ENCODE measurements at regions not wholly inside any gene's neighbourhood (a gene's known extent, or its start where the extent isn't known, plus 50 kb on each side); places are given as distances from the start of the nearest gene placed in this dataset.

DNA sequence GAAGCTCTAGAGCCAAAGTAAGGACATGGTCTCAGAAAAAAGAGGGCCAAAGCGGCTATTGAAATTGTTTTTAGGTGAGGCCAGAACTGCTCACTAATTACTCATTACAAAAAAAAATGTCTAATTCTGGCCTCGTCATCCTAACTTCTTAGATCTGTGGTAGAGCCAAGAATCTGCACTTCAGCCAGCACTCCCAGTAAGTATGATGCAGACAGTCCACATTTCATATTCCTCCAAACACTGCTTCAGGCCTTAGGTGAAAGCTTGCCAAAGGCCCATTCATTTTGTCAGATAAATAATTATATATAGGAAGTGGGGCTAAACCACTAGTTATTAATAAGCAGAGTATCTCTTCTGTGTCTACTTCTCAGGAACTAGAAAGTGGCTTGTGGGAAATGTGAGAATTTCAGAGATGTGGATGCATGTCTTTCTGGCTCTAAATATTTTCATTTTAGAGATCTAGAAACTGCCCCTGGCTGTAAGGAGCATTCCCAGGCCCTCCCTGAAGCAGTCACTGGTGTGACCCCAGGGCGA is 554.0 kb downstream of the TLE4 start:
- Mint-ChIP-seq H3K27ac (no peak overlapping the region), H3K4me1 (no peaks in the 10 kb centered on the region), H3K36me3 (no peaks in the 10 kb centered on the region), H3K9me3 (no peaks in the 10 kb centered on the region), H3K4me3 (no peak overlapping the region)
- ATAC-seq (no peak), DNase-seq (ENCODE audit: low spot score in 2 of 2) (no peak)

DNA sequence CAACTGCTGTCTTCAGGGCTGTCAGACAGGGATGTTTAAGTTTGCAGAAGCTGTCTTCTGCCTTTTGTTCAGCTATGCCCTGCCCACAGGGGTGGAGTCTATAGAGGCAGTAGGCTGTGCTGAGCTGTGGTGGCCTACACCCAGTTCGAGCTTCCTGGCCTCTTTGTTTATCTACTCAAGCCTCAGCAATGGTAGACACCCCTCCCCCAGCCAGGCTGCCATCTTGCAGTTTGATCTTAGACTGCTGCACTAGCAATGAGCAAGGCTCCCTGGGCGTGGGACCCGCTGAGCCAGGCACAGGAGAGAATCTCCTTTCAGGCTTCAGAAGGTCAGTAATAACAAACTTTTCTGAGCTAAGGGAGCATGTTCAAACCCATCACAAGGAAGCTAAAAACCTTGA is 545.3 kb downstream of the TLE4 start:
- Mint-ChIP-seq H3K4me3 (no peak overlapping the region), H3K36me3 (no peaks in the 10 kb centered on the region), H3K27ac (no peak overlapping the region), H3K4me1 (no peaks in the 10 kb centered on the region), H3K9me3 (no peaks in the 10 kb centered on the region)
- DNase-seq (ENCODE audit: low spot score in 2 of 2) (no peak), ATAC-seq (no peak)

DNA sequence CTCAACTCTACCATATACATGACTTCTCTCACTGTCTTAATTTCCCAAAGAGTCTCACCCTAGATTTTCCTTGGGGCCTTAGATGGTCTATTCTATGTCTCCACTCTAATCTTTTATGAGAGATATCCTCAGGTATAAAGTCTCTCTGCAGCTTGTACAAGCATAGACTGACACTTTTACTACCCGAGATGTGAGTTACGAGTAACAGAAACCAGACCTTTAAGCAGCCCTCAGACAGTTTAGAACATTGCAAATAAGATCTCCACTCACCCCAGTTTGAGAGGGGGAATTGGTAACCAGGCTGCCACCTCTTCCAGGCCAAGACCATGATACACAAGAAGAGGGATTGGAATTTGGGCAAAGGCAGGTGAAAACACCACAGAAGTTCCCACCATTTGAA is 542.5 kb downstream of the TLE4 start:
- no peaks in the 10 kb centered on the region for H3K36me3 Mint-ChIP-seq
- H3K9me3 Mint-ChIP-seq: no peaks in the 10 kb centered on the region
- H3K4me3 Mint-ChIP-seq: no peak overlapping the region
- ATAC-seq: no peak
- no peak for DNase-seq (ENCODE audit: low spot score in 2 of 2)
- no peaks in the 10 kb centered on the region for H3K4me1 Mint-ChIP-seq
- H3K27ac Mint-ChIP-seq: no peak overlapping the region

DNA sequence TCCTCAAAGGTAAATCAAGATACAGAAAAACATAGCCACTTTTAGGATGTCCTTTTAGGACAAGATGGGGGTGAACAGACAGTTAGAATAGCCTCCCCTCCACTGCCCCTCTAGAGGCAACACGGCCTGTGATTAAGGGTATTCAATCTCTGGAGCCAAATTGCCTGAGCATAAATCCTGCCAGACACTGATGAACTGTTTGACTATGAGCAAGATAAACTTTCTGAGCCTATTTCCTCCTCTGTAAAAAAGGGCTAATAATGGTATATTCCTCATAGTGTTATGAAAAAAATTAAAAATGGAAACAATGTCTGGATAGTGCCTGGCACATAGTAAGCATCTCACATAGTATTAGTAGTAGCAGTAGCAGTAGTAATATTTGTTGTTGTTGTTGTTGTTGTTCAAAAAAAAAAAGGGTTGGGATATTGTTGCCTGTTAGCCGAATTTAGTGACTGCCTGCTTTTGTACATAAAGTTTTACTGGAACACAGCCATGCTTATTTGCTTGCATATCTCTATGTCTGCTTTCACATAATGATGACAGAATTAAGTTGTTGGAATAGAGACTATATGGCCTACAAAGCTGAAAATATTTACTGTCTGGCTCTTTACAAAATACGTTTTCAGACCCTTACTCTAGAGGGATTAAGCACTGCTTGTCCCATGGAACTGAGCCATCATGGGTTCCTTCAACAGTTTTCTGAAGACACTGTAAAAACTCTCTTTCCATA is 536.3 kb downstream of the TLE4 start:
- no peaks in the 10 kb centered on the region for H3K4me1 Mint-ChIP-seq
- no peak overlapping the region for H3K27ac Mint-ChIP-seq
- ATAC-seq (no peak), DNase-seq (ENCODE audit: low spot score in 2 of 2) (no peak)
- no peaks in the 10 kb centered on the region for H3K9me3 Mint-ChIP-seq
- no peaks in the 10 kb centered on the region for H3K36me3 Mint-ChIP-seq
- no peak overlapping the region for H3K4me3 Mint-ChIP-seq

DNA sequence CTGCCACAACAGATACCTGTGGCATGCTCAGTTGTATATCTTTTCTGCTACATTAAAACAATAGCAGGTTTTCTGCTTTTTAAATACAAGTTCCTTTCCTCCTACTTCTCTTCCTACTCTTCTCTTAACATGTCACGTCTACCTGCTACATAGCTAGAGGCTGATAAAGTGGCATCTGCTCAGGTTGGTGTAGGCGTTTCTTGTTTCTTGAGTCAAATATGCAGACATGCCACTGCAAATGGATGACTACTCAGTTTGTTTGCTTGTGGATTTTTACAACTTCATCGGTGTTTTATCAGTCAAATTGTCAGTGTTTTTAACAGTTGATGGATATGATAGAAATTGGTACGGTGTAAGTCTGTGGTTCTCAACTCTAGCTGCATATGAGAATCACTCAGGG is 525.7 kb downstream of the TLE4 start:
- H3K4me1 Mint-ChIP-seq: no peaks in the 10 kb centered on the region
- H3K27ac Mint-ChIP-seq: no peak overlapping the region
- DNase-seq (ENCODE audit: low spot score in 2 of 2): no peak
- H3K4me3 Mint-ChIP-seq: no peak overlapping the region
- ATAC-seq: no peak
- no peaks in the 10 kb centered on the region for H3K9me3 Mint-ChIP-seq
- no peaks in the 10 kb centered on the region for H3K36me3 Mint-ChIP-seq

DNA sequence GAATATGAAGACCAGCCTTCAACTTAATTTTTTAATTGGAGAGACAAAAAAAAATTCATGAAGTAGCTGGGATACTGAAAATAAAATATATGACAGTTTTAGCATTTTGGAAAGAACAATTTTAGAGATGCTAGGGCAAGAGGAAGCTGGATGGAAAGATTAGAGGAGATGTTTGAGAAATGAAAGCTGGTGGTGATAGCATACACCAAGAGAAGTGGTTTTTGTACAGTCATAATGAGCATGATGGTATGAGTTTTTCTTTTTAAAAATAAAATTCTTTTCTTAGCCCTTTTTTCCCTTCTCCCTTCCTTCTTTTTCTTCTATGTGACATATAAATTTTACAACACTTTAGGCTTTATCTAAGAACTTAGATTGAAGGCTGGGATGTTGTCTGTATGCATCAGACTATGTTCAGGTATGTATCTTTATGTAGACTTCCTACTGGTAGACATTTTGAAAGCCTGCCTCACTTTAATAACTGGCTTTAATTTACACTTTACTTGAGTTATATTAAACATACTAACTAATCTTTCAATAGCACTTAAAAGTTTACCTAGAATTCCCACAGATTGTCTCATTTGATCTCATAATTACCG is 522.5 kb downstream of the TLE4 start:
- H3K4me3 Mint-ChIP-seq: no peak overlapping the region
- no peak overlapping the region for H3K27ac Mint-ChIP-seq
- DNase-seq (ENCODE audit: low spot score in 2 of 2): no peak
- H3K4me1 Mint-ChIP-seq: no peaks in the 10 kb centered on the region
- no peak for ATAC-seq
- H3K9me3 Mint-ChIP-seq: no peaks in the 10 kb centered on the region
- H3K36me3 Mint-ChIP-seq: no peaks in the 10 kb centered on the region

DNA sequence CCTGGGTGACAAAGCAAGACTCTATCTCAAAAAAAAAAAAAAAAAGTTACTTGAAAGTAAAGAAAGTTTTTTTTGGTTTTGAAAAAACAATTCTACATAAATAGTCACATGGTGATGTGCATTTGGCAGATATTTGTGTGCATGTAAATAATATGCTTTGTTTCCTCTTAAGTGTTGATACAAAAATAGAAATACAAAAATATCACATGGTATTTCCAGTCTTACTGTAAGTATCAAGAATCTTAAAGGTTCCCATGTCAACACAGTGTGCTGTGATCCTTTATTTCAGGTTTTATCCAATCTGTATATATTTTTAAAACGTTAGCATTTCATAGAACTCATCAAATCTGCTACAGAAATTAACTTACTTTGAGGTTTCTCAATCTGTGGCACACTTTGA is 521.9 kb downstream of the TLE4 start:
- Mint-ChIP-seq H3K9me3 (no peaks in the 10 kb centered on the region), H3K27ac (no peak overlapping the region), H3K36me3 (no peaks in the 10 kb centered on the region), H3K4me3 (no peak overlapping the region), H3K4me1 (no peaks in the 10 kb centered on the region)
- DNase-seq (ENCODE audit: low spot score in 2 of 2) (no peak), ATAC-seq (no peak)

DNA sequence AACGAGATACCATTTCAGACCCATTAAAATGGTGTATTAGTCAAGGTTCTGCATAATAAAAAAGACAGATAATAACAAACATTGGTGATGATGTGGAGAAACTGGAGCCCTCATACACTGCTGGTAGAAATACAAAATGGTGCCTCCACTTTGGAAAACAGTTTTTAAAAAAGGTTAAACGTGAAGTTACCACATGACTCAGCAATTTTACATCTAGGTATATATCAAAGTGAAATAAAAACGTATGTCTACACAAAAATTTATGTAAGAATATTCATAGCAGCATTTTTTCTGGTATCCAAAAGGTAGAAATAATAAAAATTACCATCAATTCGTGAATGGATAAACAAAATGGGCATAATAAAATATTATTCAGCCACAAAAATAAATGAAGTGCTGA is 519.8 kb downstream of the TLE4 start:
- ATAC-seq: no peak
- Mint-ChIP-seq H3K36me3 (no peaks in the 10 kb centered on the region), H3K9me3 (no peaks in the 10 kb centered on the region), H3K27ac (no peak overlapping the region), H3K4me3 (no peak overlapping the region), H3K4me1 (no peaks in the 10 kb centered on the region)
- DNase-seq (ENCODE audit: low spot score in 2 of 2): no peak

DNA sequence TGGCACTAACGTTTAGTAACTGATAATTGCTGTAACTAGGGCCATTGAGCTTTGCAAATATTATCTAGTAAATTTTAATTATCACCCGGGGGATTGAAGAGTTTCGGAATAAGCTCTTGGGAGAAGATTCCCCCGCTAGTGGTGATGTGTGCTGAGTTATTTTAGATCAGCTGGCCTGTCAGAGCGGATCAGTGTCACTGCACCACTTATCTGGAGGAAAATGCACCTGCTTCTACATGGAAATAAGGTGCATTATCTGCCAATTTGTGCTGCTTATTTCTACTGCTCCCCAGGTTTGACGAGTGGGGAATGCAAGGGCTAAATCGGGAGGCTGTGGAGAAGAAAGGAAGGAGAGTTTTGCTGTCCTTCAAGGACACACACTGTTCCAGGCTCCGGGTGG is 518.6 kb downstream of the TLE4 start:
- H3K4me1 Mint-ChIP-seq: no peaks in the 10 kb centered on the region
- DNase-seq (ENCODE audit: low spot score in 2 of 2) (no peak), ATAC-seq (no peak)
- H3K9me3 Mint-ChIP-seq: no peaks in the 10 kb centered on the region
- H3K36me3 Mint-ChIP-seq: no peaks in the 10 kb centered on the region
- no peak overlapping the region for H3K4me3 Mint-ChIP-seq
- no peak overlapping the region for H3K27ac Mint-ChIP-seq

DNA sequence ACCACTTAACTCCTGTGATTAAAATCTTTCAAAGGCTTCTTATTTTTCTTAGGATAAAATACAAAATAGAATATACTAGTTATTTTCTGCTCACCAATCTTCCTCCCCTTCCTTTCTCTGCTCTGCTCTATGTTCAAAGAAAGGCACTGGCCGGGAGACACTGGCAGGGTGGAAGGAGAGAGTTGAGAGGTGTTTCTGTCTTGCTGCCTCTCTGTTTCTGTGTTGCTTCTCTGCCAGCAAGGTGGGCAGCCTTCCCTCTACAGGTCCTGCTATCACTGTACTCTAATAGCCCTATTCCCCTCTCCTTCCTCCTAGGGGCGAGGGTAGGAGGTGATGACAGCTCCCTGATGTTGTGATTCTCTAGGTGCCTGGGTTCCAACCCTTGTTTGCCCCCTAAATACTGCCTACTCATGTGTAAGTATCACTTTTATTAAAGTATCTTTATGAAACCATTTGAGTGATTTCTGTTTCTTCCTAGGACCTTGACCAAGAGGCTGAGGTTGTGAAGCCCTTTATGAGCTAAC is 515.1 kb downstream of the TLE4 start:
- Mint-ChIP-seq H3K4me3 (no peak overlapping the region), H3K9me3 (no peaks in the 10 kb centered on the region), H3K27ac (no peak overlapping the region), H3K36me3 (no peaks in the 10 kb centered on the region), H3K4me1 (no peaks in the 10 kb centered on the region)
- DNase-seq (ENCODE audit: low spot score in 2 of 2): no peak
- no peak for ATAC-seq

DNA sequence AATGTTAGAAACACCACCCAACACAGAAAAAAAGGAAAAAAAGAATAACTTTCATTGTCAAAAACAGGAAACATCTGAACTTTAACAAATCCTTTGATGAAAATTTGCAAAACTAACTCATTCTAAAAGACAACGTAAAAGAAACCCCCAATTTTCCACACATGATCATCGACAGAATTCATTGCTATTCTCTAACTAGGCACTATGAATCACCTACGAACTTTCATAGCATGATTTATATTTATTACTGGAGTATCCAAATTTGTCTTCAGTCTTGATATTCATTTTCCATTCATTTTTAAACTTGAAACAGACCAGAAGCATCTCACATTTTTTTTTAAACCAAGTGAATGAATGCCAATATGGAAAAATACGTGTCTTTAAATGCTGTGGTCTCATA is 514.6 kb downstream of the TLE4 start:
- no peaks in the 10 kb centered on the region for H3K36me3 Mint-ChIP-seq
- DNase-seq (ENCODE audit: low spot score in 2 of 2) (no peak), ATAC-seq (no peak)
- H3K27ac Mint-ChIP-seq: no peak overlapping the region
- H3K9me3 Mint-ChIP-seq: no peaks in the 10 kb centered on the region
- no peaks in the 10 kb centered on the region for H3K4me1 Mint-ChIP-seq
- no peak overlapping the region for H3K4me3 Mint-ChIP-seq

DNA sequence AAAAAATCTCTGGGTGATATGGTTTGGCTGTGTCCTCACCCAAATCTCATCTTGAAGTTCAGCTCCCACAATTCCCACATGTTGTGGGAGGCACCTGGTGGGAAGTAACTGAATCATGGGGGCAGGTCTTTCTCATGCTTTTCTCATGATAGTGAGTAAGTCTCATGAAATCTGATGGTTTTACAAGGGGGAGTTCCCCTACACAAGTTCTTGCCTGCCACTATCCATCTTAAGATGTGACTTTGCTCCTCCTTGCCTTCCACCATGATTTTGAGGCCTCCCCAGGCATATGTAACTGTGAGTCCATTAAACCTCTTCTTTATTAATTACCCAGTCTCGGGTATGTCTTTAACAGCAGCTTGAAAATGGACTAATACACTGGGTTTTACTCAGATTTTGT is 513.9 kb downstream of the TLE4 start:
- H3K9me3 Mint-ChIP-seq: no peaks in the 10 kb centered on the region
- H3K27ac Mint-ChIP-seq: no peak overlapping the region
- DNase-seq (ENCODE audit: low spot score in 2 of 2) (no peak), ATAC-seq (no peak)
- H3K4me3 Mint-ChIP-seq: no peak overlapping the region
- no peaks in the 10 kb centered on the region for H3K36me3 Mint-ChIP-seq
- H3K4me1 Mint-ChIP-seq: no peaks in the 10 kb centered on the region

DNA sequence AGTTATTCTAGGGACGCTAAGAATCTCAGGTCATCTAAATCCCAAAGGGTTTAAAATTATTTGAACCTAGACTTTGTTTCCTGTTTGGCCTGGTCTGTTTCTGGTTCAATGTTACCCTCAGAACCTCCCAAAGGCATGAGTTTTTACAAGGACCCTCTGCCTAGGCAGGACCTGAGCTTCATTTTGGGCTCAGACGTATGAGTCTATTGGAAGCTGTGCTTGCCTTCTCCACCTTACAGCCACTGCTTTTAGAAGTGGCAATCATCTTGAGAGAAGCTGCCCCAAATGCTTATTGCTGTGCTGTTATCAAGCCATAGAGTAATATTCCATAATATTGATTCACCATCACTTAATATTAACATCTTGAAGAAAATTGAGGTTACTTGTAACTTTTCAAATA is 510.4 kb downstream of the TLE4 start:
- H3K9me3 Mint-ChIP-seq: no peaks in the 10 kb centered on the region
- no peak for DNase-seq (ENCODE audit: low spot score in 2 of 2)
- no peak for ATAC-seq
- no peaks in the 10 kb centered on the region for H3K4me1 Mint-ChIP-seq
- no peak overlapping the region for H3K27ac Mint-ChIP-seq
- no peaks in the 10 kb centered on the region for H3K36me3 Mint-ChIP-seq
- H3K4me3 Mint-ChIP-seq: no peak overlapping the region

DNA sequence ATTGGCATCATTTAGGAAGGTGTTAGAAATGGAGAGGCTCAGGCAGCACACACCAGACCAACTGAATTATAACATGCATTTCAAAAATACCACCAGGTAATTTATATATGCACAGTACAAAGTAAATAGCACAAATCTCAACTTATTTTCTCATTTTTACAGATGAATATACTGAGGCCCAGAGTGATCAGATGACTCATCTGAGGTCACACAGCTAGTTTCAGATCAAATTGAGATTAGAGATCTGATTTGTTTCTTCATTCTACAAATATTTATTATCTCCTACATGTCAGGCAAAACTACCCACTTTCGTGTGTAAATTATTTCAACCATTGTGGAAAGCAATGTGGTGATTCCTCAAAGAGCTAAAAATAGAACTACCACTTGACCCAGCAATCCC is 507.1 kb downstream of the TLE4 start:
- DNase-seq (ENCODE audit: low spot score in 2 of 2) (no peak), ATAC-seq (no peak)
- H3K4me1 Mint-ChIP-seq: peaks cover 6% of the 10 kb centered on the region
- no peaks in the 10 kb centered on the region for H3K9me3 Mint-ChIP-seq
- H3K36me3 Mint-ChIP-seq: no peaks in the 10 kb centered on the region
- no peak overlapping the region for H3K4me3 Mint-ChIP-seq
- H3K27ac Mint-ChIP-seq: no peak overlapping the region

DNA sequence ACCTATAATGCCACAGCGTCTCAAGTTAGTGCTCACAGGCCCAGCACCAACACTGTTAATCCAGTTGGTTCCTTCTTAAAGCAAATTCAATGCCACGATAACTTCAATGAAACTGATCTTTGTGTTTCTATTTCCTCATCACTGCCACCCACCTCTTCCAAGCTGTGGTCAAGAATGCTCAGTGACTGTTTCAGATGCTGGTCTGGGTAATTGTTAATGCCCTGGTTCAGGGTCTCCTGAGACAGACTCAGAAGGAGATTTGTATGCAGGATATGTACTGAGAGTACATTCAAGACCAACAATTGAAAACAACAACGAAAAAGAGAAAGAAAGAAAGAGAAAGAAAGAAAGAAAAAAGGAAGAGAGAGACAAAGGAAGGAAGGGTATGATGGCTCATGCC is 505.3 kb downstream of the TLE4 start:
- no peak overlapping the region for H3K27ac Mint-ChIP-seq
- H3K36me3 Mint-ChIP-seq: no peaks in the 10 kb centered on the region
- no peaks in the 10 kb centered on the region for H3K9me3 Mint-ChIP-seq
- ATAC-seq (no peak), DNase-seq (ENCODE audit: low spot score in 2 of 2) (no peak)
- no peak overlapping the region for H3K4me3 Mint-ChIP-seq
- peaks cover 6% of the 10 kb centered on the region for H3K4me1 Mint-ChIP-seq

DNA sequence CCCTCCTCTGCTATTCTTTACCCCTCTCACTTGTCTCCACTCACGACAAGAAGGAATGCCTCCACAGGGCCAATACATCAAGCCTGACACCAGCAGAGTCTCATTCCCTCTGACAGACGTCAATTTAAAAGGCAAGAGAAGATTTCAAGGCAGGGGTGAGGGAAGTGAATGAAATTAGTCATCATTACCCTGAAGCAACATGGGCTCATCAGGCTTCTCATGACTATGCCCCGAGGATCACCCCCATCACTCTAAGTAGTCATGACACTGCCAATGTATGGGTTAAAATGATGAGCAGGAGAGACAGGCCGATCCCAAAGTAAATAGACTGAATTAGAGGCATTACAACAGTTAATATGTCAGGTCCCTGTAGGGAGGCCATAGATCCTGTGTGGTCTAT is 504.4 kb downstream of the TLE4 start:
- no peak for ATAC-seq
- no peak for DNase-seq (ENCODE audit: low spot score in 2 of 2)
- no peaks in the 10 kb centered on the region for H3K9me3 Mint-ChIP-seq
- H3K4me3 Mint-ChIP-seq: no peak overlapping the region
- no peaks in the 10 kb centered on the region for H3K36me3 Mint-ChIP-seq
- peaks cover 6% of the 10 kb centered on the region for H3K4me1 Mint-ChIP-seq
- no peak overlapping the region for H3K27ac Mint-ChIP-seq

All from stimulated activated effector memory CD8-positive, alpha-beta T cell treated with anti-CD3 and anti-CD28 coated beads, Interleukin-12 subunit alpha, Interleukin-12 subunit beta, amount 100 ng/mL, for 72 hours (primary cell).